Kidney epithelial cell (primary cell): ENCODE measurements at regions not wholly inside any gene's neighbourhood (a gene's known extent, or its start where the extent isn't known, plus 50 kb on each side); places are given as distances from the start of the nearest gene placed in this dataset.

Experiments
- DNase-seq: peaks from one replicate; pipeline ENCODE4 v3.0.0-alpha.2; 2010; ENCODE audit warnings: low read depth
- H3K27me3 ChIP-seq: 2 replicates; pipeline ENCODE4 v1.6.0; 2011; ENCODE audit warnings: low read length; ENCODE audit not compliant: control insufficient read depth, insufficient read depth
- H3K36me3 ChIP-seq: 2 replicates; pipeline ENCODE4 v1.5.1; 2011; ENCODE audit warnings: low read length; ENCODE audit not compliant: control insufficient read depth, insufficient read depth
- H3K4me3 ChIP-seq: 2 replicates; pipeline ENCODE4 v1.5.1; 2011; ENCODE audit warnings: low read depth, mild to moderate bottlenecking, control low read depth, low read length
- CTCF ChIP-seq: IDR thresholded peaks from 2 replicates; pipeline ENCODE4 v1.5.1; 2011; ENCODE audit warnings: mild to moderate bottlenecking, moderate library complexity, low read length, control low read depth, inconsistent platforms; ENCODE audit not compliant: insufficient read depth, poor library complexity, severe bottlenecking

- Histone ChIP-seq H3K4me3 (no peak overlapping the region), H3K36me3 (no peaks in the 10 kb centered on the region), H3K27me3 (no peaks in the 10 kb centered on the region)
- no peak for DNase-seq
- no peak for TF ChIP-seq CTCF
These were observed 108.3 kb upstream of the PHACTR1 start for GRCh38 chr6:12608016-12608860.

- no peak for TF ChIP-seq CTCF
- no peak for DNase-seq
- no peaks in the 10 kb centered on the region for H3K36me3 ChIP-seq
- no peaks in the 10 kb centered on the region for H3K27me3 ChIP-seq
- H3K4me3 ChIP-seq: no peak overlapping the region
These were observed 107.7 kb upstream of the PHACTR1 start for GRCh38 chr6:12608874-12609273.

- no peak for TF ChIP-seq CTCF
- Histone ChIP-seq H3K27me3 (no peaks in the 10 kb centered on the region), H3K36me3 (no peaks in the 10 kb centered on the region), H3K4me3 (no peak overlapping the region)
- DNase-seq: no peak
These were observed 106.8 kb upstream of the PHACTR1 start for GRCh38 chr6:12609751-12610150.

- no peaks in the 10 kb centered on the region for H3K27me3 ChIP-seq
- no peak for TF ChIP-seq CTCF
- no peaks in the 10 kb centered on the region for H3K36me3 ChIP-seq
- no peak overlapping the region for H3K4me3 ChIP-seq
- no peak for DNase-seq
These were observed 105.7 kb upstream of the PHACTR1 start for GRCh38 chr6:12610862-12611261.

GRCh38 chr6:12613811-12614210 lies 102.8 kb upstream of the PHACTR1 start:
- no peak overlapping the region for H3K4me3 ChIP-seq
- TF ChIP-seq CTCF: no peak
- no peaks in the 10 kb centered on the region for H3K27me3 ChIP-seq
- H3K36me3 ChIP-seq: no peaks in the 10 kb centered on the region
- no peak for DNase-seq

- H3K27me3 ChIP-seq: no peaks in the 10 kb centered on the region
- DNase-seq: no peak
- no peaks in the 10 kb centered on the region for H3K36me3 ChIP-seq
- H3K4me3 ChIP-seq: no peak overlapping the region
- no peak for TF ChIP-seq CTCF
These were observed 102.1 kb upstream of the PHACTR1 start for GRCh38 chr6:12614456-12614855.
